Testis (tissue), 2 donors: ENCODE measurements at regions not wholly inside any gene's neighbourhood (a gene's known extent, or its start where the extent isn't known, plus 50 kb on each side); places are given as distances from the start of the nearest gene placed in this dataset.

ENCODE experiments used
- DNase-seq: peaks from one replicate; pipeline ENCODE4 v3.0.0-alpha.2; 2019
- H3K27ac ChIP-seq, 2 donors: fragments of 200-600 bp; sonication (generic); one replicate each; pipeline ENCODE4 v1.5.1; 2019
- H3K27me3 ChIP-seq: fragments of 200-600 bp; sonication (generic); one replicate; pipeline ENCODE4 v1.5.1; 2019
- H3K36me3 ChIP-seq: fragments of 200-600 bp; sonication (generic); one replicate; pipeline ENCODE4 v1.5.1; 2017; ENCODE audit warnings: low read depth; ENCODE audit errors: missing control alignments
- H3K4me1 ChIP-seq: fragments of 200-600 bp; sonication (generic); one replicate; pipeline ENCODE4 v1.5.1; 2019
- H3K4me3 ChIP-seq, 2 donors: fragments of 200-600 bp; sonication (generic); one replicate each; pipeline ENCODE4 v1.5.1; 2017 to 2019
- H3K9me3 ChIP-seq: fragments of 200-600 bp; sonication (generic); one replicate; pipeline ENCODE4 v1.5.1; 2017
- POLR2A ChIP-seq: fragments of 450-650 bp; IDR thresholded peaks from one replicate; pipeline ENCODE4 v1.6.1; 2017; ENCODE audit warnings: antibody characterized with exemption, mild to moderate bottlenecking, moderate library complexity
- WGBS, 2 donors: methylation state at CpG; one replicate each; pipeline ENCODE4 v1.1.5; 2018; 5-methylcytosine and 5-hydroxymethylcytosine counted together
- intact Hi-C: fragments of 100-400 bp; cut with DNase I; formaldehyde crosslinking; loops from one replicate; pipeline ENCODE4 v1.15.1; 2023; ENCODE audit warnings: low total_unique reads
- TF ChIP-seq, protein P1 (sequence below), 3 experiments: fragments of 450-650 bp in 2 of 3; fragments of 200-600 bp in 1 of 3; sonication (generic) in 1 of 3; IDR thresholded peaks; one replicate each; pipeline ENCODE4 v1.5.1; 2016 to 2019; ENCODE audit warnings: antibody characterized with exemption in 3 of 3, mild to moderate bottlenecking in 2 of 3, moderate library complexity in 1 of 3

DNA sequence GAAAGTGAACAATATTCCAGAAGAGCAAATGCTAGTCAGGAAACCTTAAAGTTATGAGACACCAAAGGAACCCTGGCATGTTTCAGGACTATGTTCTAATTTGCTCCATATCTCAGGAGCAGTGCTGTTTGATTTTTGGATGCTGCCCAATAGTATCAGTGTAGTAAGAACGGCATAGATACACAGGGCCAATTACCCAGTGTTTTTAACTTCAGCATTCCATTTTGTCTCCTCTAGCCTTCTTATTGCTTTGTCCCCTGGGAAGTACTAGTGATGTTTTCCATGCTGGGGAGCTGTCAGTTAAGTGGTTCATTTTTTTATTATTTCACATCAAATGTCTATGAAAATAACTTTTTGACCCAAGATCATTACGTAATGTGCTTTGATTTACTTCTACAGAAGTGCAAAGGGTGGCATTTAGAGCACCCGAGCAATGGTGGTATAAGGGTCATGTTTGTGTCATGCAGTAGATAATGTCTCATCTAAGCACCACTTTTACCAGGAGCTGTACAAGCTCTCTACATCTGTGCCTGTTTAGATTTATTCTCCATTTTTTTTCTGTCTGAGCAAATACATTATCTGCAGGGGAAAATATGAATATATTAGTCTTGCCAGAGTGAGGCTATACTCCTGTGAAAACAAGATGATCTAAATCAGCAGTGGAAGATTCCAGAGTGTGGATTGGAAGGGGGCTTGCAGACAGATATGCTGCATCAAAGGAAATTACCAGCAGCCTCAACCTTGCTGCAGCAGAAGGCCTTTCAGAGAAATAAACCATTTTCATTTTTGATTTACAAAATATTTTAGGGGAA lies 198.8 kb upstream of the OPRM1 start:
- no peak for TF ChIP-seq POLR2A
- TF ChIP-seq, protein P1, sequence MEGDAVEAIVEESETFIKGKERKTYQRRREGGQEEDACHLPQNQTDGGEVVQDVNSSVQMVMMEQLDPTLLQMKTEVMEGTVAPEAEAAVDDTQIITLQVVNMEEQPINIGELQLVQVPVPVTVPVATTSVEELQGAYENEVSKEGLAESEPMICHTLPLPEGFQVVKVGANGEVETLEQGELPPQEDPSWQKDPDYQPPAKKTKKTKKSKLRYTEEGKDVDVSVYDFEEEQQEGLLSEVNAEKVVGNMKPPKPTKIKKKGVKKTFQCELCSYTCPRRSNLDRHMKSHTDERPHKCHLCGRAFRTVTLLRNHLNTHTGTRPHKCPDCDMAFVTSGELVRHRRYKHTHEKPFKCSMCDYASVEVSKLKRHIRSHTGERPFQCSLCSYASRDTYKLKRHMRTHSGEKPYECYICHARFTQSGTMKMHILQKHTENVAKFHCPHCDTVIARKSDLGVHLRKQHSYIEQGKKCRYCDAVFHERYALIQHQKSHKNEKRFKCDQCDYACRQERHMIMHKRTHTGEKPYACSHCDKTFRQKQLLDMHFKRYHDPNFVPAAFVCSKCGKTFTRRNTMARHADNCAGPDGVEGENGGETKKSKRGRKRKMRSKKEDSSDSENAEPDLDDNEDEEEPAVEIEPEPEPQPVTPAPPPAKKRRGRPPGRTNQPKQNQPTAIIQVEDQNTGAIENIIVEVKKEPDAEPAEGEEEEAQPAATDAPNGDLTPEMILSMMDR (IDR thresholded peaks at IDR 0.05) = no peak
- 34 to 49% methylated on average over 3 of the region's 3 CpGs for WGBS, 2 donors
- Histone ChIP-seq H3K36me3 (no peaks in the 10 kb centered on the region), H3K27ac (no peak overlapping the region), H3K4me1 (no peaks in the 10 kb centered on the region), H3K27me3 (no peaks in the 10 kb centered on the region), H3K9me3 (no peaks in the 10 kb centered on the region), H3K4me3 (no peak overlapping the region)
- intact Hi-C loops = no loop called here
- DNase-seq = no peak

DNA sequence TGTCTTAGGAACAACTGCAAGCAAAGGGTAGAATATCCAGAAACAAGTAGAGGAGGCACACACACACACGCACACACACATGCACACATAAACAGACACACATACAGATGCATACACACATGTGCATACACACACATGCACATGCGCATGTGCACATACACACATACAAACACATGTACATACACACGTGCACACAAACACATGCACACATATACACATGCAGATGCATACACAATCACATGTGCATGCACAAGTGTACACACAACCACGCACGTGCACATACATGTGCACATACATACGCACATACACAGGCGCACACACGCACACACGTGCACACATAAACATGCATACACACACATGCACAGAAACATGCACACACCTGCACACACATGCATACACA lies 206.5 kb upstream of the OPRM1 start:
- intact Hi-C loops = no loop called here
- no peaks in the 10 kb centered on the region for H3K9me3 ChIP-seq
- H3K4me3 ChIP-seq = no peak overlapping the region
- no peak for TF ChIP-seq POLR2A
- TF ChIP-seq, protein P1 (IDR thresholded peaks at IDR 0.05) = no peak
- H3K27ac ChIP-seq = no peak overlapping the region
- no peaks in the 10 kb centered on the region for H3K36me3 ChIP-seq
- no peaks in the 10 kb centered on the region for H3K27me3 ChIP-seq
- peaks cover under 1% of the 10 kb centered on the region for H3K4me1 ChIP-seq
- no peak for DNase-seq
- WGBS, 2 donors = 91 to 93% methylated on average over 9 of the region's 9 CpGs

DNA sequence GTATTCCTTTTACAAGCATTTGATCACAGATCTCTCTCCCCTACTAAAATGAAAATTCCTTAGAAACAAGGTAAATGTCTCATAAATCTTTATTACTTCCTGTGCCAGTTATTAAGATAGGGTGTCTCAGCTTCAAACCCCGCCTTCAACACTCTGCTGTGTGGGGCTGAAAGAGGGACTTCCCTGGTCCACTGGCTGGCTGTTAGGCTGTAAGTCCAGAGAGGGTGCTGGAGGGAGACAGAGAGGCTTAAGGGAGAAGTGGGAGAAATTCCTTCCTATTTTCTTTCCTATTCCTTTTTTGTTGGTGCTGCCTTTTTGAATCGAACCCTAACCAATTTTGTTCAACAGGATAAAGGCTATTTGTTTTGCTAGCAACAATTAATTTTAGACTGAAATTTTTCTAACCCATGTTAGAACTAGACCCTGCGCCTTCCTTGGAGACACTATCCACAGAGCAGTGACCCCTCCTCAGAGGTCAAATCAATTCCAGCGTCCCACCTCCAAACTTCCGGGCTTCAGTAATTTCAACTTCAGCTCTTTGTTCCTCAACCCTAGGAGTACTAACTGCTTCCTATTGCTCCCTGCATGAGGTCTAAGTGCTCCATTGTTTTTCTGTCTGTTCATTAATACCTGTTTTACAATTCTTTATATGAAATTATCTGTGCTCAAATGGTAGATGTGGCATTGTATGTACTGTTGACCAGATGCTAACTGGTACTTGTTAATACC lies 207.5 kb upstream of the OPRM1 start:
- peaks cover 5% of the 10 kb centered on the region for H3K4me1 ChIP-seq
- no peak for DNase-seq
- H3K27me3 ChIP-seq = no peaks in the 10 kb centered on the region
- 86 to 90% methylated on average over 5 of the region's 5 CpGs for WGBS, 2 donors
- TF ChIP-seq, protein P1 (IDR thresholded peaks at IDR 0.05) = no peak
- no peak for TF ChIP-seq POLR2A
- H3K36me3 ChIP-seq = no peaks in the 10 kb centered on the region
- intact Hi-C loops = no loop called here
- no peaks in the 10 kb centered on the region for H3K9me3 ChIP-seq
- H3K4me3 ChIP-seq = no peak overlapping the region
- no peak overlapping the region for H3K27ac ChIP-seq

DNA sequence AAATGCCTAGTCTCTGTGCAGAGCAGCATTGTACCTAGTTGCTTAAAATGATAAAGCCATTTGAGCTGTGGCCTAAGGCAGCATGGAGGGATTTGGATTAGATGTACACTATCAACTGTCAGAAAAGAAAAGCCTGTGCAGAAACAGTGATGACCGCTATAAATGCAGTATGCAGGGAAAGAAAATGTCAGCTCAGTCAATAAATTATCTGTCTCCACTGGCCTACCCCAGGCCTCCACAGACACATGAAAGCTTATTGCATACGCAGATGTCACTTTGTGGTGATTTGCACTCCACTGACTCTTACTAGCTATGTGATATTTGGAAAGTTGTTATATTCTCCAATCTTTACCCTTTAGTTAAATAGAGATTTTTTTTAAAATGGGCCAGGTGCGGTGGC lies 221.9 kb upstream of the OPRM1 start:
- Histone ChIP-seq H3K27ac (no peak overlapping the region), H3K27me3 (no peaks in the 10 kb centered on the region), H3K4me1 (no peaks in the 10 kb centered on the region), H3K36me3 (no peaks in the 10 kb centered on the region), H3K4me3 (no peak overlapping the region), H3K9me3 (no peaks in the 10 kb centered on the region)
- 84 to 91% methylated on average over 3 of the region's 3 CpGs for WGBS, 2 donors
- intact Hi-C loops = no loop called here
- no peak for DNase-seq
- TF ChIP-seq, protein P1 (IDR thresholded peaks at IDR 0.05) = no peak
- TF ChIP-seq POLR2A = no peak
